ENCODE measurements at regions not wholly inside any gene's neighbourhood (a gene's known extent, or its start where the extent isn't known, plus 50 kb on each side); places are given as distances from the start of the nearest gene placed in this dataset.
"Not testable (repeated sequence)": the region's sequence is repeated elsewhere in the genome, so short reads cannot be mapped to it uniquely, and the experiment has no call there.

DNA sequence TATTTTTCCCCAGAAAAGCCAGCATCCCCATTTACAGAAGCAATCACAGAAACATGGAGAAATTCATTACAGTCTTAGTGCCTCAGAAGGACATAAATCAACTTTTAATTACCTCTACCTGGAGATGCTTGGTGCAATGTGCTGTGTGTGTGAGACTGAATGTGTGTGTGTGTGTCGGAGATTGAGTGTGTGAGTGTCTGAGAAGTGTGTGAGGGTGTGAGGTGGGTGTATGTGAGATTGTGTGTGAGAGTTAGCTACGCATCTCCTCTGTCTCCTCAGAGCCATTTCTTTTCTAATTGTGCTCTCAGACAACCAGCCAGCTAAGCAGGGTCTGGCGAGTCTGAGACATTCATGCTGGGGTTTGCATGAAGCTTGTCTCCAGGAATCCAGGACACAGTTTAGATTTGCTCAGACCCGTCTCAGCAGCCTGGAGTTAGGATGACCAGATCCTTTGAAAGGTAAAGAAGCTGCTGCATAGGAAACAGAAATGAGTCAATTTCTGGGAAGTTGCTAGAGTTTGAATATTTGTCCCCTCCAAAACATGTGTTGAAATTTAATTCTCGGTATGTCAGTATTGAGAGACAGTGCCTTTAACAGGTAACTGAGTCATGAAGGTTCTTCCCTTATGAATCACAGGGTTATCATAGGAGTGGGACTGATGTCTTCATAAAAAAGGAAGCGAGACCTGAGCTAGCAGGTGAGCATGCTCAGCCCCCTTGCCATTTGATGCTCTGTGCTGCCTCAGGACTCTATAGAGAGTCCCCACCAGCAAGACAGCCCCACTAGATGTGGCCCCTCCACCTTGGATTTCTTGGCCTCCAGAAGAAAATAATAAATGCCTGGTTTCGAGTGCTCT lies 199.0 kb upstream of the PLGLB2 start:
- not testable (repeated sequence) for TF ChIP-seq POLR2A (IDR thresholded peaks at IDR 0.05); CTCF (IDR thresholded peaks at IDR 0.05); POLR2AphosphoS5 (IDR thresholded peaks at IDR 0.05); EP300 (IDR thresholded peaks at IDR 0.05; ENCODE audit: low read depth)
